ENCODE measurements at regions not wholly inside any gene's neighbourhood (a gene's known extent, or its start where the extent isn't known, plus 50 kb on each side); places are given as distances from the start of the nearest gene placed in this dataset.
A peak's percentile ranks its signal among the peaks of the same experiment; 100 is the strongest.
"Not testable (repeated sequence)": the region's sequence is repeated elsewhere in the genome, so short reads cannot be mapped to it uniquely, and the experiment has no call there.

- DNase-seq: no peak
Measured at GRCh38 chr6:2363211-2363610, 117.8 kb upstream of the GMDS start.

GRCh38 chr6:2361195-2361594 is 115.8 kb upstream of the GMDS start:
- DNase-seq: no peak

- no peak for DNase-seq
Measured at GRCh38 chr6:2360716-2361115, 115.3 kb upstream of the GMDS start.

GRCh38 chr6:2360126-2360525 is 114.7 kb upstream of the GMDS start:
- no peak for DNase-seq

GRCh38 chr6:2355150-2355549 is 109.7 kb upstream of the GMDS start:
- no peak for DNase-seq

- no peak for DNase-seq
Measured at GRCh38 chr6:2354138-2354491, 108.7 kb upstream of the GMDS start.

GRCh38 chr6:2353412-2354137 is 108.2 kb upstream of the GMDS start:
- DNase-seq: peak; percentile 50

- DNase-seq: no peak
Measured at GRCh38 chr6:2351807-2352431, 106.5 kb upstream of the GMDS start.

GRCh38 chr6:2351090-2351489 is 105.7 kb upstream of the GMDS start:
- DNase-seq: no peak

GRCh38 chr6:2346078-2346477 is 100.7 kb upstream of the GMDS start:
- DNase-seq: no peak

- no peak for DNase-seq
Measured at GRCh38 chr6:2344319-2344905, 99.0 kb upstream of the GMDS start.

GRCh38 chr6:2327591-2327990 is 82.2 kb upstream of the GMDS start:
- DNase-seq: no peak

GRCh38 chr6:2324166-2324953 is 79.0 kb upstream of the GMDS start:
- DNase-seq: no peak

GRCh38 chr6:2317498-2317897 is 72.1 kb upstream of the GMDS start:
- DNase-seq: not testable (repeated sequence)

GRCh38 chr6:2314641-2315040 is 69.2 kb upstream of the GMDS start:
- no peak for DNase-seq

GRCh38 chr6:2310042-2310441 is 64.6 kb upstream of the GMDS start:
- DNase-seq: no peak

GRCh38 chr6:2309122-2309521 is 63.7 kb upstream of the GMDS start:
- no peak for DNase-seq

- DNase-seq: no peak
Measured at GRCh38 chr6:2307799-2308198, 62.4 kb upstream of the GMDS start.

GRCh38 chr6:2305951-2306350 is 60.5 kb upstream of the GMDS start:
- DNase-seq: no peak

GRCh38 chr6:2302482-2302881 is 57.1 kb upstream of the GMDS start:
- not testable (repeated sequence) for DNase-seq

- DNase-seq: no peak
Measured at GRCh38 chr6:2296781-2297180, 51.4 kb upstream of the GMDS start.

All from CD4-positive, alpha-beta T cell treated with Interleukin-21 for 1 hour (primary cell).